NCI-H1092 (cell line): ENCODE measurements at regions not wholly inside any gene's neighbourhood (a gene's known extent, or its start where the extent isn't known, plus 50 kb on each side); places are given as distances from the start of the nearest gene placed in this dataset.

Source experiments
- DNase-seq: peaks from one replicate; lab custom pipeline; 2025; lab: John Stamatoyannopoulos, UW

GRCh38 chr10:111993872-111994426 is 189.6 kb downstream of the GPAM start:
- DNase-seq = no peak

GRCh38 chr10:111996103-111996502 is 187.5 kb downstream of the GPAM start:
- DNase-seq = no peak

DNA sequence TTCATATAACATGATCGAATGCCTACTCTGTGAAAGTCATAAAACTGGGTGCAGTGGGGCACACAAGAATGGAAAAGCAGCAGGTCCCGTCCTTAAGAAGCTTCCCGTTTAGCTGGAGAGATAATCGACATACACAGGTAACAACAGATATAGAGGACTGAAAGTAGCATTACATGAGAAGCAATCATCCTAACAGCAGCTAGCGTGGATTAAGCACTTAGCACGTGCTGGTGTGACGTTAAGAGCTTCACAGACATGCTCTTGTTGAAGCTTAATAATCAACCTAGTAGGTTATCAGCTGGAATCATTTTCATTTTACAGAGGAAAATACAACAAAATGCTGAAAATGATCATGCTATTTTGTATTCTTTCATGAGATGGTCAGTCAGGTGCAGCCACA is 184.8 kb downstream of the GPAM start:
- no peak for DNase-seq

GRCh38 chr10:111999205-111999914 is 184.2 kb downstream of the GPAM start:
- DNase-seq = no peak

DNA sequence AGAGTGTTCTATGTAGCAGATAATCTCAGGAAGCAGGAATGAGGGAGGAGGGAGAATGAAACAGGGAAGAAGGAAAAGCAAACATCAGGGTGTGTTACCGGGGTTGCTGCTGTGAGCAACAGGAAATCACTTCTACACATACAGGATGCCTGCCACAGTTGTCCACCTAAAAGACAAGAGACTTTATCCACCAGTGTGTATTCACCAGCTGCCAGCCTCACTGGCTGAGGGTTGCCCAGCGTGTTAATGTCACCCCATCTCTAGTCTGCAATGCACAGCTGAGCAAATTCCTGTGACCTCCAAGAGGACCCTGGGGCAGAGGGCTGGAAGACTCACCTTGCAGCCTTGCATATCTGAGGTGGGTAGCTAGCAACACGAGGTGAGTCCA is 183.7 kb downstream of the GPAM start:
- DNase-seq = no peak

- DNase-seq = no peak
Measured at GRCh38 chr10:112000466-112000865, 183.1 kb downstream of the GPAM start.

- DNase-seq = no peak
Measured at GRCh38 chr10:112002206-112002605, 181.4 kb downstream of the GPAM start.

DNA sequence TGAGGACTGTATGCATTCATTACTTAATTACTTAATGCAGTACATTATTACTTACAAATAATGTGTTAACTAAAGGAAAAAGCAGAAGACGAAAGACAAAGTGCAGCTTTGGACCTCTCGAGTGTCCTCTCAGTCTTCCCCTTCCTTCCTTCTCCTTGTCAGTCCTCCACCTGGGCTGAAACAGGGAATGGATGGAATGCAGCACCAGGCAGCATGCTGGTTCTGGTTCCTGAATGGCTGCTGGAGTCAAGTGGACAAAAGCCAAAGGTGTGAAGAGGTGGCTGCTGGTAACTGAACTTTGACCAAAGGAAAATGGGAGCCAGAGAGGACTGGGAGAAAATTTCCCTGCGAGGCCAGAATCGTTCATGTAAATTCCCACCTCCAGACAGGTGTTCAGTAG is 179.5 kb downstream of the GPAM start:
- DNase-seq = no peak

- no peak for DNase-seq
Measured at GRCh38 chr10:112005044-112005443, 178.5 kb downstream of the GPAM start.

- DNase-seq = no peak
Measured at GRCh38 chr10:112006407-112006806, 177.2 kb downstream of the GPAM start.

- DNase-seq = no peak
Measured at GRCh38 chr10:112006831-112007230, 176.7 kb downstream of the GPAM start.

DNA sequence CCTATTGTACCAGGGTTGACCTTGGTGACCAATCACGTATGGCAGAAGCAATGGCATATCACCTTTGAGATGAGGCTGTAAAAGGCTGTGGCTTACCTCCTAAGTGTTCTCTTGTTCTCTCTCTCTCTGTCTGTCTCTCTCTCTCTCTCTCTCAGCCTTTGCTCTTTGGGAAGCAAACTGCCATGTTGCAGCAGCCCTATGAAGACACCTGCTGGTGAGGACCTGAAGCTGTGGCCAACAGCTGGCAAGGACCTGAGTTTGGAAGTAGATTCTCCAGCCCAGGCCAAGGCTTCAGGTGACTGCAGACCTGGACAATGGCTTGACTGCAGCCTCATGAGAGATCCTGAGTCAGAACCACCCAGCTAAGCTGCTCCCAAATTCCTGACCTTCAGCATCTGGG is 161.4 kb downstream of the GPAM start:
- no peak for DNase-seq

GRCh38 chr10:112024079-112024478 is 159.5 kb downstream of the GPAM start:
- DNase-seq = no peak

DNA sequence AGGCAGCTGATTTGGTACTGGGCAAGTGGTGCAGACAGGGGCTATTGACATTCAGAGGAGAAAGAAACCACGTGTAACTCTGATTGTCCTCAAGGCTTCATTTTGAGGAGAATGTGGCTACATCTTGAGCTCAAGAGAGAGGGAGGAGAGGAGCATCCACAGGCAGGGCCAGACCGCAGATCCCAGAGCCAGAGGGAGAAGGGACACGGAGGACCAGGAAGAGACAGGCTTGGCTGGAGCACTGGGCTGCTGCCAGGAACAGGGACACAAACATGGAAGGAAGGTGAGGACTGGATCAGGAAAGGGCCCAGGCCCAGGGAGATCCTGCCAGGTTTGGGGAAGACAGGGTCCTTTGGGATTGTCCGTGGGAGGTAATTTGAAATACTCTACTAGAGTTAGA is 158.3 kb downstream of the GPAM start:
- no peak for DNase-seq

DNA sequence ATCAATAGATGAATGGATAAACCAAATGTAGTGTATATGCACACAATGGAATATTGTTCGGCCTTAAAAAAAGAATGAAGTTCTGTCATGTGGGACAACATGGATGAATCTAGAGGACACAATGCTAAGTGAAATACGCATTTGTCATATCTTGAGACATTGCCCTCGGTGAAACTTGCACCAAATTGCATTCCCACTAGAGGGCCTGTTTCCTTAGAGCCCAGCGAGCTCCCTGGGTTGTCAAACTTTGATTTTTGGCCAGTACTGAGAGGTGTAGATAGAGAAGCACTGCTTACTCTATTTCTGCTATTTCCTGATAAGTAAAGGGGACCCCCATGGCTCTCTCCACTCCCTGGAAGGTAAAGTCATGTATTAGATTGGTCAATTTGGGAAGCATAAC is 157.1 kb downstream of the GPAM start:
- DNase-seq = no peak

- no peak for DNase-seq
Measured at GRCh38 chr10:112027731-112028280, 155.8 kb downstream of the GPAM start.

GRCh38 chr10:112030431-112030830 is 153.1 kb downstream of the GPAM start:
- DNase-seq = no peak

GRCh38 chr10:112039823-112040222 is 143.7 kb downstream of the GPAM start:
- no peak for DNase-seq

DNA sequence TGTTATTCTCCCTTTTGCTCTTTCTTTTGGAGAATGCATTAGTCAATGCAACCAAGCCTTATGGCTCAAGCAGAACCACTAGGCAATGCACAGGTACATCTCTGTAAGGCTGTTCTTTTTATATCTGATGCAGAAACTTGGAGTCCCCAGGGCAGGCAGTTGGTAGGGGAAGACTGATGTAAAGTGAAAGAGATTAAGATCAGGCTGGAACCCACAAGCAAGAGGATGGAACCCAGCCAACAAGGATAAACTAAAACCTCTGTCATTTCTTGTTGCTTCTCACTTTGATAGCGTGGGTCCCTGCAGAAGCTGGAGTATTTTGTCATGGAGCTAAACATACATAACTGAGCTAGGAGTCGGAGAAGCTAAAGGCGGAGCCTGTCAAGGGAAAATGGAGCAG is 142.9 kb downstream of the GPAM start:
- DNase-seq = no peak

DNA sequence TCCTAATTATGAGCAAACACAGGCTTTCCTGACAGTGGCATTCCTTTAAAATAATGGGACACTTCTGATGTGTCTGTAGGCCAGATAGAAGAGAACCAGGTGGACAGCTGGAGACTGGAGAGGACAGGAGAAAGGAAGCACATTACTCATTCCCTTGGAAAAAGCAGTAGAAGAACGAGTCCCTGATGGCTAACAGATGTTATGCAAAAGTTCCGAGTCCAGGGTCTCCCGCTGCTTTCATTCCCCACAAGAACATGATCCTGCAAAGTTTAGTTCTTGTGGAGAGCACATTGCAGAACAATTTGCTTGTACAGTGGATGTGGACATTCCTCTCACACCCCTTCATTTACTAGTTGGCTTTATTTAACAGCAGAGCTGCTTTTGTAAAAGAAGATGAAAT is 137.6 kb downstream of the GPAM start:
- no peak for DNase-seq

GRCh38 chr10:112047674-112048073 is 135.9 kb downstream of the GPAM start:
- DNase-seq = no peak

DNA sequence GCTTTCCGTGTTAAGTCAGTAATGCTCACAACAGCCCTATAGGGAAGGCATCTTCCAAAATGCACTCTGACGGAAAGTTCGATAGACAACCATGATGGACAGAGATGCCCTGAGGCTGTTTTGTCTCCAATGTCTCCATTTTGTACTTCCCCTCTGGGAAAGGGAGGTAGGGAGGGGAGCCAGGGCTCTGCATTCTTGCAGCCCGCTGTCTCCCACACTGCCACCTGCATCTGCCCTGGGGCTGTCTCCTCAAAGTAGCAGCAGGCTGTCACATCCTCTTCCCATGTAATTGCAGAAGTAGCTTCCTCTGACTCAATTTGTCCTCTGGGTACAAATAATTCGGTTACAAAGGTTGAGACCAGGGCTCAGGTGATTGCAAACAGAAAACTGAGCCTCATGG is 131.4 kb downstream of the GPAM start:
- no peak for DNase-seq

DNA sequence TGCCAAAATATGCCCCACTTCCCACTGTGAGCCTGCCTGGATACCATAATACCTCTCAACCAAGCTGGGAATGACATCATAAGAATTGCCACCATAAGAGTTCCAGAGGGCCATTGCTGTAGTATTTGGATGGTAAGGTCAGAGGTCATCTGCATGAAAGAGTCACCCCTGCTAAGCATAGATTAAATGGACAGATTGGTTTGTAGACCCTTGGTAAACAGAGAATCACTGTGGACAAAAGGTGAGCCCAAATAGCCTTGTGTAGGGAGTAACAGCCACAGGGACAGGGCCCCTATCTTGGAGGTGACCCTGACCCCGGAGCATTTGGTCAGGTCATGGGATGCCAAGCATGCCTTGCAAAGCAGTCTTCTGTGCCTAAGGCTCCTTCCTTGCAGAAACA is 129.7 kb downstream of the GPAM start:
- DNase-seq = no peak

GRCh38 chr10:112054516-112054915 is 129.0 kb downstream of the GPAM start:
- no peak for DNase-seq
